ENCODE measurements at regions not wholly inside any gene's neighbourhood (a gene's known extent, or its start where the extent isn't known, plus 50 kb on each side); places are given as distances from the start of the nearest gene placed in this dataset.

DNA sequence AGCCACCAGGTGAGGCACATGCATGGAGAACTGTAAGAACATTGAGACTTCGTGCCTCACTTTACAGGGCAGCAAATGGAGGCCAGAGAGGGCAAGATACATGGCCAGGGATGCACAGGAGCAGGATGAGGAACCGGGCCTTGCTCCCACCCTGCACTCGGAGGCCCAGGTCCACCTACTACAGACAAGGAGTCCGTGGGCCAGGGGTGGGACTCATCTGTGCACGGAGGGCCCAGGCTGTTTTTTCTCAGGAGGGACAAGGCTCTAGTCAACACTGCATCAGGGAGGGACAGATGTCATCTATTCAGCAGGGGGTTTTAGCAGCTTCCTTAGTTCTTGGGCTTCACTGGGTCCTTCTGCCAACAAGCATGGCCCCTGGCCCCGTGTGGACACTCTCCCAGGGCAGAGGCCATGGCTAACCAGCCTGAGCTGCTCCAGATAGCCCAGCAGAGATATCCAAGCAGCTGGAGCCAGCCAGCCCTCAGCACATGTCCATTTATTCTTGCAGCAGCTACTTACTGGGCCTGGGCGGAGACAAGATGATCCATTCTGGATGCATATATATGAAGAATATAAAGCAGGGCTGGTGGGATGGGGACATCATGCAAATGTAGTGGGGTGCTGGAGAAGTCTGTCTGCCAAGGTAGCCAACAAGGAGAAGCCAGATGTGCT lies 134.5 kb upstream of the RET start:
- dilution Hi-C loops (cut with MboI; ENCODE audit: extremely low pct_ligation_motif_present, low sequenced_read_pairs) = no loop called here
- H3K27ac ChIP-seq (ENCODE audit: control insufficient read depth, insufficient read depth, low read length) = no peak overlapping the region
- H3K4me1 ChIP-seq (ENCODE audit: control insufficient read depth, extremely low read depth, insufficient read depth, low read length) = no peaks in the 10 kb centered on the region
- no peak overlapping the region for H2AFZ ChIP-seq (ENCODE audit: control insufficient read depth, low read length)
- no peak for TF ChIP-seq CTCF (optimal IDR thresholded peaks at IDR 0.05 in 1 of 3, IDR thresholded peaks at IDR 0.05 in 1 of 3, conservative IDR thresholded peaks at IDR 0.05 in 1 of 3; ENCODE audit: extremely low read depth in 1 of 3, insufficient read depth in 2 of 3, low read length in 3 of 3)
- no peak for TF ChIP-seq EZH2 (IDR thresholded peaks at IDR 0.05; ENCODE audit: low read length)
- DNase-seq (ENCODE audit: low read depth, low spot score) (no peak), FAIRE-seq (no peak)
- no peaks in the 10 kb centered on the region for H3K27me3 ChIP-seq (ENCODE audit: control insufficient read depth, extremely low read depth, insufficient read depth, low read length)
- no peaks in the 10 kb centered on the region for H3K9me1 ChIP-seq (ENCODE audit: control insufficient read depth, extremely low read depth, insufficient read depth, low read length)
- H3K4me3 ChIP-seq (ENCODE audit: control insufficient read depth in 2 of 3, extremely low read depth in 1 of 3, insufficient read depth in 2 of 3, low read depth in 1 of 3, low read length in 3 of 3) = no peak overlapping the region
- H4K20me1 ChIP-seq (ENCODE audit: control insufficient read depth, extremely low read depth, insufficient read depth, low read length) = no peaks in the 10 kb centered on the region
- no peak overlapping the region for H3K4me2 ChIP-seq (ENCODE audit: control insufficient read depth, extremely low read depth, insufficient read depth, low read depth, low read length)
- no peaks in the 10 kb centered on the region for H3K9me3 ChIP-seq (ENCODE audit: control insufficient read depth, low read depth, low read length)
- no peaks in the 10 kb centered on the region for H3K79me2 ChIP-seq (ENCODE audit: control insufficient read depth, insufficient read depth, low read length)
- H3K36me3 ChIP-seq (ENCODE audit: control insufficient read depth in 2 of 2, extremely low read depth in 1 of 2, insufficient read depth in 2 of 2, low read length in 2 of 2) = no peaks in the 10 kb centered on the region
- H3K9ac ChIP-seq (ENCODE audit: control insufficient read depth, extremely low read depth, insufficient read depth, low read length) = no peak overlapping the region

GRCh38 chr10:42943025-42943818 lies 133.6 kb upstream of the RET start:
- H3K79me2 ChIP-seq (ENCODE audit: control insufficient read depth, insufficient read depth, low read length) = no peaks in the 10 kb centered on the region
- no peak overlapping the region for H3K27ac ChIP-seq (ENCODE audit: control insufficient read depth, insufficient read depth, low read length)
- no peak overlapping the region for H3K9ac ChIP-seq (ENCODE audit: control insufficient read depth, extremely low read depth, insufficient read depth, low read length)
- H3K36me3 ChIP-seq (ENCODE audit: control insufficient read depth in 2 of 2, extremely low read depth in 1 of 2, insufficient read depth in 2 of 2, low read length in 2 of 2) = no peaks in the 10 kb centered on the region
- no peaks in the 10 kb centered on the region for H4K20me1 ChIP-seq (ENCODE audit: control insufficient read depth, extremely low read depth, insufficient read depth, low read length)
- dilution Hi-C loops (cut with MboI; ENCODE audit: extremely low pct_ligation_motif_present, low sequenced_read_pairs) = no loop called here
- H3K4me2 ChIP-seq (ENCODE audit: control insufficient read depth, extremely low read depth, insufficient read depth, low read depth, low read length) = no peak overlapping the region
- TF ChIP-seq EZH2 (IDR thresholded peaks at IDR 0.05; ENCODE audit: low read length) (no peak), CTCF (optimal IDR thresholded peaks at IDR 0.05 in 1 of 3, IDR thresholded peaks at IDR 0.05 in 1 of 3, conservative IDR thresholded peaks at IDR 0.05 in 1 of 3; ENCODE audit: extremely low read depth in 1 of 3, insufficient read depth in 2 of 3, low read length in 3 of 3) (no peak)
- no peaks in the 10 kb centered on the region for H3K9me3 ChIP-seq (ENCODE audit: control insufficient read depth, low read depth, low read length)
- FAIRE-seq (no peak), DNase-seq (ENCODE audit: low read depth, low spot score) (no peak)
- H3K4me3 ChIP-seq (ENCODE audit: control insufficient read depth in 2 of 3, extremely low read depth in 1 of 3, insufficient read depth in 2 of 3, low read depth in 1 of 3, low read length in 3 of 3) = no peak overlapping the region
- no peak overlapping the region for H2AFZ ChIP-seq (ENCODE audit: control insufficient read depth, low read length)
- H3K27me3 ChIP-seq (ENCODE audit: control insufficient read depth, extremely low read depth, insufficient read depth, low read length) = no peaks in the 10 kb centered on the region
- H3K4me1 ChIP-seq (ENCODE audit: control insufficient read depth, extremely low read depth, insufficient read depth, low read length) = no peaks in the 10 kb centered on the region
- H3K9me1 ChIP-seq (ENCODE audit: control insufficient read depth, extremely low read depth, insufficient read depth, low read length) = no peaks in the 10 kb centered on the region
